Adrenal gland (tissue), 5 donors: ENCODE measurements at regions not wholly inside any gene's neighbourhood (a gene's known extent, or its start where the extent isn't known, plus 50 kb on each side); places are given as distances from the start of the nearest gene placed in this dataset.

Source experiments
- POLR2A ChIP-seq, 2 donors: fragments of 450-650 bp; IDR thresholded peaks; one replicate each; pipeline ENCODE4 v1.6.1; 2017; ENCODE audit warnings: antibody characterized with exemption in 2 of 2, mild to moderate bottlenecking in 2 of 2, moderate library complexity in 1 of 2
- TF ChIP-seq, protein P1 (sequence below), 6 experiments: fragments of 450-650 bp in 4 of 6; fragments of 200-600 bp in 2 of 6; sonication (generic) in 1 of 6; IDR thresholded peaks; 1 replicate in 5 of 6; 2 replicates in 1 of 6; pipeline versions ENCODE4 v1.5.1 to v1.8.0; 2016 to 2021; ENCODE audit warnings: antibody characterized with exemption in 6 of 6, mild to moderate bottlenecking in 2 of 6, moderate library complexity in 1 of 6
- donor health status: DM: no; HTN: no; CAD: no.

DNA sequence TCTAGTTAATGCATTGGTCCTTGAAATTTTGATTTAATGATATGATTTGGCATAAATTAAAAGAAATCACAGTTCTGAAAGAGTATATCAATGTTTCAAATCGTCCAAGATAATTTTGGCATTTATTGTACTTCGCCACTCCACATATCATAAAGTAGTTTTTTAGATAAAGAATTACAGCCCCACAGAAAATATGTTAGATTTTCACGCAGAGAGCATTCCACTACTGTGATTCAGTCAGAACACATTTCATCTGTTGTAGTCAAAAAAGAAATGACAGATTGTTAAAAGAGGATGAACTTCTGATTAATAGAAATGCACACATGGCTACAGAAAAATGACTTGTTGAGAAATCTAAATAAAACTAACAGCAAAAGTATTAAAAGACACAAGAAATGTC is 1063.5 kb upstream of the LRRN3 start:
- TF ChIP-seq, protein P1, sequence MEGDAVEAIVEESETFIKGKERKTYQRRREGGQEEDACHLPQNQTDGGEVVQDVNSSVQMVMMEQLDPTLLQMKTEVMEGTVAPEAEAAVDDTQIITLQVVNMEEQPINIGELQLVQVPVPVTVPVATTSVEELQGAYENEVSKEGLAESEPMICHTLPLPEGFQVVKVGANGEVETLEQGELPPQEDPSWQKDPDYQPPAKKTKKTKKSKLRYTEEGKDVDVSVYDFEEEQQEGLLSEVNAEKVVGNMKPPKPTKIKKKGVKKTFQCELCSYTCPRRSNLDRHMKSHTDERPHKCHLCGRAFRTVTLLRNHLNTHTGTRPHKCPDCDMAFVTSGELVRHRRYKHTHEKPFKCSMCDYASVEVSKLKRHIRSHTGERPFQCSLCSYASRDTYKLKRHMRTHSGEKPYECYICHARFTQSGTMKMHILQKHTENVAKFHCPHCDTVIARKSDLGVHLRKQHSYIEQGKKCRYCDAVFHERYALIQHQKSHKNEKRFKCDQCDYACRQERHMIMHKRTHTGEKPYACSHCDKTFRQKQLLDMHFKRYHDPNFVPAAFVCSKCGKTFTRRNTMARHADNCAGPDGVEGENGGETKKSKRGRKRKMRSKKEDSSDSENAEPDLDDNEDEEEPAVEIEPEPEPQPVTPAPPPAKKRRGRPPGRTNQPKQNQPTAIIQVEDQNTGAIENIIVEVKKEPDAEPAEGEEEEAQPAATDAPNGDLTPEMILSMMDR (IDR thresholded peaks at IDR 0.05) = no peak
- no peak for TF ChIP-seq POLR2A (IDR thresholded peaks at IDR 0.05)
